ENCODE measurements at regions not wholly inside any gene's neighbourhood (a gene's known extent, or its start where the extent isn't known, plus 50 kb on each side); places are given as distances from the start of the nearest gene placed in this dataset.

- intact Hi-C loops (cut with micrococcal nuclease) = loop anchor here (10.0 kb wide), 1 partner anchor 472 kb away; no protein-coding TSS in a partner anchor
- ChIA-PET CTCF (no interaction called here), POLR2A (ENCODE audit: unreplicated experiment) (no interaction called here)
- Histone ChIP-seq H3K4me2 (ENCODE audit: low read depth, low read length) (no peak overlapping the region), H3K4me1 (ENCODE audit: control insufficient read depth, insufficient read depth, low read length) (no peaks in the 10 kb centered on the region), H3K56ac (ENCODE audit: extremely low read depth, insufficient read depth, low read length) (no peak overlapping the region), H3K9me3 (ENCODE audit: control insufficient read depth, insufficient read depth, low read length) (no peaks in the 10 kb centered on the region), H3K27me3 (ENCODE audit: control insufficient read depth, insufficient read depth, low read length) (peaks cover 2% of the 10 kb centered on the region; the same call in 1 of the 2 replicates), H2BK5ac (ENCODE audit: low read depth, low read length, poor library complexity, severe bottlenecking) (no peak overlapping the region), H2BK20ac (ENCODE audit: low read depth, low read length) (no peak overlapping the region), H3K79me1 (ENCODE audit: low read depth in 1 of 2, low read length in 2 of 2) (no peaks in the 10 kb centered on the region), H2AK5ac (ENCODE audit: low read depth, low read length) (no peak overlapping the region), H3K14ac (replicated peaks; ENCODE audit: low read depth, low read length) (no peak overlapping the region), H3K4me3 (ENCODE audit: insufficient read depth, low read depth, low read length) (no peak overlapping the region), H4K91ac (ENCODE audit: insufficient read depth, low read depth, low read length) (no peak overlapping the region), H3K9ac (ENCODE audit: low read depth, low read length) (no peak overlapping the region), H2BK120ac (ENCODE audit: low read depth, low read length) (no peak overlapping the region), H3K36me3 (ENCODE audit: control insufficient read depth, insufficient read depth, low read length) (no peaks in the 10 kb centered on the region), H4K20me1 (ENCODE audit: insufficient read depth, low read length) (no peaks in the 10 kb centered on the region), H4K5ac (ENCODE audit: low read depth, low read length) (no peak overlapping the region), H2AFZ (replicated peaks; ENCODE audit: low read length, poor library complexity) (no peak overlapping the region), H2BK15ac (ENCODE audit: low read depth, low read length) (no peak overlapping the region), H2AK9ac (replicated peaks; ENCODE audit: low read depth, low read length, poor library complexity) (no peak overlapping the region), H4K8ac (ENCODE audit: low read depth in 2 of 2, low read length in 2 of 2) (no peak overlapping the region), H3K27ac (ENCODE audit: insufficient read depth, low read length) (no peak overlapping the region), H3K4ac (ENCODE audit: low read depth, low read length) (no peak overlapping the region), H3K18ac (ENCODE audit: low read depth, low read length) (no peak overlapping the region), H3K23ac (ENCODE audit: low read depth, low read length) (no peak overlapping the region), H3K9me1 (ENCODE audit: insufficient read depth, low read length) (no peaks in the 10 kb centered on the region)
- no peak for ATAC-seq (ENCODE audit: low read depth)
- 20% methylated on average over 1 of the region's 3 CpGs; no CpG with 5 or more reads in 1 of the 2 experiments for WGBS, 2 experiments (ENCODE audit: extremely low coverage in 2 of 2, insufficient read length in 1 of 2)
- BruUV-seq (replicated peaks) = no TSS peak
- dilution Hi-C loops (cut with HindIII; ENCODE audit: low sequenced_read_pairs, unreplicated experiment) = no loop called here
- in situ Hi-C loops (cut with MboI; ENCODE audit: low sequenced_read_pairs) = no loop called here
- no peak for DNase-seq
- TF ChIP-seq MXI1 (IDR thresholded peaks at IDR 0.05; ENCODE audit: borderline replicate concordance, low read depth, low read length) (no peak), ELK1 (IDR thresholded peaks at IDR 0.05; ENCODE audit: borderline replicate concordance, low read depth, low read length) (no peak), POLR2A (IDR thresholded peaks at IDR 0.05; ENCODE audit: low read depth, low read length) (no peak), RAD21 (IDR thresholded peaks at IDR 0.05; ENCODE audit: low read length) (no peak), RCOR1 (IDR thresholded peaks at IDR 0.05; ENCODE audit: insufficient replicate concordance, low read length) (no peak), BHLHE40 (IDR thresholded peaks at IDR 0.05; ENCODE audit: low read depth, low read length) (no peak), SMC3 (IDR thresholded peaks at IDR 0.05; ENCODE audit: low read depth, low read length) (no peak), RFX5 (IDR thresholded peaks at IDR 0.05; ENCODE audit: low read depth, low read length) (no peak), FOS (IDR thresholded peaks at IDR 0.05; ENCODE audit: low read depth, low read length) (no peak), MAZ (IDR thresholded peaks at IDR 0.05; ENCODE audit: borderline replicate concordance, low read depth, low read length) (no peak), CTCF (conservative IDR thresholded peaks at IDR 0.05; ENCODE audit: low read depth, low read length) (no peak), MAFK (IDR thresholded peaks at IDR 0.05; ENCODE audit: low read depth, low read length) (no peak), USF2 (IDR thresholded peaks at IDR 0.05; ENCODE audit: low read depth, low read length) (no peak), CEBPB (IDR thresholded peaks at IDR 0.05; ENCODE audit: low read depth, low read length) (no peak), NFE2L2 (IDR thresholded peaks at IDR 0.05; ENCODE audit: low read depth, low read length) (no peak)
These were observed 250.8 kb downstream of the C4orf33 start for GRCh38 chr4:129346734-129347133.

Measured in IMR-90 (cell line).